ENCODE measurements at regions not wholly inside any gene's neighbourhood (a gene's known extent, or its start where the extent isn't known, plus 50 kb on each side); places are given as distances from the start of the nearest gene placed in this dataset.
"Not testable (repeated sequence)": the region's sequence is repeated elsewhere in the genome, so short reads cannot be mapped to it uniquely, and the experiment has no call there.

DNA sequence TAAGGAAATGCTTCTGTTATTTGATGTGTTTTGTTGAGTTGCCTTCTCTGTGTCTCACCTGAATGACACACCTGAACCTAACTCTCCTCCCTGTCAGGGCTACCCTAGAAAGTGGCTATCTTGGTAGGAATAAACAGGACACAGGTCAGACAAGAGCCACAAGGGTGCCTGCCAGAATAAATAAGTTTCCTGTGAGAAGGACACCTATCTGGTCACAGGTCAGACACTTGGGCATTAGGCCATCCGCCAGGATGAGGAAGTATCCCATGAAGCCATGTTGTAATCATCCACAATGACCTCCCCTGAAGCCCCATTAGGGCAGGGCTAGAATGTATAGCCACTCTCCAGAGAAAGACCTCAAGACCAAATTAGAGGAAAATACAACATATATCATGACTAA is 318.8 kb downstream of the ZNF674 start:
- DNase-seq (ENCODE audit: low read depth in 2 of 2) = no peak

DNA sequence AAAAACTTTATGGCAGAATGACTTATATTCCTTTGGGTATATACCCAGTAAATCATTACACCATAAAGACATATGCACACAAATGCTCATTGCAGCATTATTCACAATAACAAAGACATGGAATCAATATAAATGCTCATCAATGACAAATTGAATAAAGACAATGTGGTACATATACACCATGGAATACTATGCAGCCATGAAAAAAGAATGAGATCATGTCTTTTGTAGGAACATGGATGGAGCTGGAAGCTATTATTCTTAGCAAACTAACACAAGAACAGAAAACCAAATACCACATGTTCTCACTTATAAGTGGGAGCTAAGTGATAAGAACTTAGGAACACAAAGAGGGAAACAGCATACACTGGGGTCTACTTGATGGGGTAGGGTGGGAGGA is 321.7 kb downstream of the ZNF674 start:
- DNase-seq (ENCODE audit: low read depth in 2 of 2) = not testable (repeated sequence)

DNA sequence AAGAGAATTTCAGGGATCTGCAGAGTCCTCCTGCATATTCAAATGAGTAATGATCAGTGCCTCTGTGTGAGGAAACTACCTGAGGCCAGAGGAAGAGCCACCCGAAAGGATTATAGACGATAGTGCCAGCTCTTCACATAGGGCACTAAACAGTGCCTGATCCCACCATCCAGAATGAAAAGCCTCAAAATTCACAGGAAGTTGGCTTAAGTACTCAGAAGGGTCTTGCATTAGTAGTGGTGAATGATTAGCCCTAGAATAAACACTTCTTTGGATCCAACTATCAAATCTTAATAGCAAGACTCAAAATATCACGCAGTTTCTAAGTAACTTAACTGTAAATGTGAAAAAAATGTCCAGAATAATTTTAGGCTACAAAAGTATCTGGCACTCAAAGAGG is 324.4 kb downstream of the ZNF674 start:
- no peak for DNase-seq (ENCODE audit: low read depth in 2 of 2)

GRCh38 chrX:46218373-46218772 is 326.8 kb downstream of the ZNF674 start:
- no peak for DNase-seq (ENCODE audit: low read depth in 2 of 2)

GRCh38 chrX:46216406-46216805 is 328.8 kb downstream of the ZNF674 start:
- peak in 1 of 2 donors; percentile 75 for DNase-seq (ENCODE audit: low read depth in 2 of 2)

DNA sequence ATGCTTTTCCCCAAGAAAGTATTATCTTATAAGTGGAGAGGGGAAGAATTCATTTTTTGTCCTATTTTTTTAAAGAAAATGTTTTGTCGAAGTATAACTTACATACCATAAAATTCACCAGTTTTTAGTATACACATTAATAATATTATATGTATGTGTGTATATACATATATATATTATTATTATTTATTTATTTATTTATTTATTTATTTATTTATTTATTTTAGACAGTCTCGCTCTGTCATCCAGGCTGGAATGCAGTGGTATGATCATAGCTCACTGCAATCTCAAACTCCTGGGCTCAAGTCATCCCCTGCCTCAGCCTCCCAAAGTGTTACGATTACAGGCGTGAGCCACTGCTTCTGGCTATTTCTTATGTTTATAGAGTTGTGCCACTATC is 334.1 kb downstream of the ZNF674 start:
- no peak for DNase-seq (ENCODE audit: low read depth in 2 of 2)

DNA sequence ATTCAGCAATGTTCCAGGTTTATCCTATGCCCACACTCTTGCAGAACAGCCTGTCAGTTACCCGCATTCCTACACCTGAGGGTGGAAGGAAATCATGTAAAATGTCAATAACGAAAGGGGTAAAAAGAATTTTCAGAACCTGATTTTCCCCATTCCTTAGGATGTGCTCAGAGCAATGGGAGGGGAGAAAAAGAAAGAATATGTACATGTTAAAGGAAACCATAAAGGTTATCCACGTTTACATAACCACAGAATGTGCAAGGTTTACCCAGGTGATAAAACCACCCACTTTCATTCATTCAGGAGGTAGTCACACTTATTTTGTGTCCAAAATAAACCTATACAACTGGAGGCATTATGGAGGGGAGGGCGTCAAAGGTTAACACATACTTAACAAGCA is 335.5 kb downstream of the ZNF674 start:
- no peak for DNase-seq (ENCODE audit: low read depth in 2 of 2)

- DNase-seq (ENCODE audit: low read depth in 2 of 2) = no peak
Measured at GRCh38 chrX:46209037-46209436, 336.2 kb downstream of the ZNF674 start.

- peak in 1 of 2 donors; percentile 19 for DNase-seq (ENCODE audit: low read depth in 2 of 2)
Measured at GRCh38 chrX:46208225-46208854, 336.9 kb downstream of the ZNF674 start.

GRCh38 chrX:46204721-46205422 is 340.3 kb downstream of the ZNF674 start:
- DNase-seq (ENCODE audit: low read depth in 2 of 2) = no peak

GRCh38 chrX:46202733-46203514 is 342.3 kb downstream of the ZNF674 start:
- no peak for DNase-seq (ENCODE audit: low read depth in 2 of 2)

- DNase-seq (ENCODE audit: low read depth in 2 of 2) = no peak
Measured at GRCh38 chrX:46200413-46200812, 344.8 kb downstream of the ZNF674 start.

GRCh38 chrX:46198858-46199257 is 346.4 kb downstream of the ZNF674 start:
- DNase-seq (ENCODE audit: low read depth in 2 of 2) = no peak

DNA sequence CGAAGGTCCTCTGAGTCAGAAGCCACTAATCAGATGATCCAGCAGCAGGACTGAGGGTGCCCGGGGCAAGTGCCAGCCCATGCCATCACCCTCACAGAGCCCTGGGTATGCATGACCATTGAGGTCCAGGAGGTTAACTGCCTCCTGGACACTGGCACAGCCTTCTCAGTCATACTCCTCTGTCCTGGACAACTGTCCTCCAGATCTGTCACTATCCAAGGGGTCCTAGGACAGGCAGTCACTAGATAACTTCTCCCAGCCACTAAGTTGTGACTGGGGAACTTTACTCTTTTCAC is 358.5 kb downstream of the ZNF674 start:
- not testable (repeated sequence) for DNase-seq (ENCODE audit: low read depth in 2 of 2)

GRCh38 chrX:46185923-46186810 is 359.1 kb downstream of the ZNF674 start:
- no peak for DNase-seq (ENCODE audit: low read depth in 2 of 2)

GRCh38 chrX:46184749-46185148 is 360.5 kb downstream of the ZNF674 start:
- no peak for DNase-seq (ENCODE audit: low read depth in 2 of 2)

GRCh38 chrX:46180258-46180687 is 364.9 kb downstream of the ZNF674 start:
- peak in 1 of 2 donors; percentile 35 for DNase-seq (ENCODE audit: low read depth in 2 of 2)

- DNase-seq (ENCODE audit: low read depth in 2 of 2) = no peak
Measured at GRCh38 chrX:46179748-46180147, 365.5 kb downstream of the ZNF674 start.

GRCh38 chrX:46178763-46179162 is 366.5 kb downstream of the ZNF674 start:
- DNase-seq (ENCODE audit: low read depth in 2 of 2) = no peak

GRCh38 chrX:46173159-46173558 is 372.1 kb downstream of the ZNF674 start:
- DNase-seq (ENCODE audit: low read depth in 2 of 2) = no peak

DNA sequence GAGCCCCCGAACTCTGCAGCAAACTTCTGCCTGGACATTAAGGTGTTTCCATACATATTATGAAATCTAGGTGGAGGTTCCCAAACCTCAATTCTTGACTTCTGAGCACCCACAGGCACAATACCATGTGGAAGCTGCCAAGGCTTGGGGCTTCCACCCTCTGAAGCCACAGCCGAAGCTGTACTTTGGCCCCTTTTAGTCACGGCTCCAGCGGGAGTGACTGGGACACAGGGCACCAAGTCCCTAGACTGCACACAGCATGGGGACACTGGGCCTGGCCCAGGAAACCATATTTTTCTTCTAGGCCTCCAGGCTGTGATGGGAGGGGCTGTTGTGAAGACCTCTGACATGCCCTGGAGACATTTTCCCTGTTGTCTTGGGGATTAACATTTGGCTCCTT is 373.8 kb downstream of the ZNF674 start:
- not testable (repeated sequence) for DNase-seq (ENCODE audit: low read depth in 2 of 2)

GRCh38 chrX:46169808-46170207 is 375.4 kb downstream of the ZNF674 start:
- DNase-seq (ENCODE audit: low read depth in 2 of 2) = no peak
